GM18867 (cell line): ENCODE measurements at regions not wholly inside any gene's neighbourhood (a gene's known extent, or its start where the extent isn't known, plus 50 kb on each side); places are given as distances from the start of the nearest gene placed in this dataset.
"Not testable (repeated sequence)": the region's sequence is repeated elsewhere in the genome, so short reads cannot be mapped to it uniquely, and the experiment has no call there.

Source experiments
- ATAC-seq: cut with Tn5 transposase; IDR thresholded peaks from one replicate; pipeline ENCODE4 v1.9.1; 2021; ENCODE audit warnings: mild to moderate bottlenecking, moderate library complexity; ENCODE audit not compliant: unreplicated experiment

DNA sequence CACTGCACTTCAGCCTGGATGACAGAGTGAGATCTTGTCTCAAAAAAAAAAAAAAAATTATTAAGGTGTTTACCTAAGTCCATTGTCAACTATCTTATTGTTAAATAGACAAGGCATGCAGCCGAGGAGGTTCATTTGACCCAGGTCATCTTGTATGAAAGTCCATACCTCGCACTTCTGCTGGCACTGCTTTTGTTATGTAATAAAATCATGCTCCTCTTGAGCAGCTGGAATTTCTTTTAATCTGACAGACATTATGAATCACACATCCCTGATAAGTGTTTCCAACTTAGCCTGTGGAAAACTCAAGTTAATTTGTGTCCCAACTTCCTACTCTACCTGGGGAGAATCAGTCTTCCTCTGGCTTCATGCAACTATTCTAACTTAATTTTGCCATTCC is 315.6 kb upstream of the KLF4 start:
- no peak for ATAC-seq

DNA sequence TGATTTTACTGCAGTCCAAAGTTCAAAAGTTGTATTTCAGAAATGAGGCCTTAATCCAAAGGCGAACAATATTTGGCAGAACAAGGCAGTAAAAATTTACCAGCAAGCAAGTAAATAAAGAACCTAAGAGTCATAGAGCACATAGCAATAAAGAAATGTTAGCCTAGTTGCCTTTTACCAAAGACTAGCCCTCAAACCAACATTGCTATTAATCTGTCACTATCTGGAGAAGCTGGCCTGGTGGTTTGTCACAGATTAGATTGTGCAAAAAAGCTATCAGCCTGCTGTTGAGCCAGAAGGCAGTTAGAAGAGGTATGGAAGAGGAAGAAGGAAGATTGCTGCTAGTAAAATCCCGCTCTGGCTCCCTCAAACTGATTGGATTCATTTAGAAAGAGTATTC is 304.7 kb upstream of the KLF4 start:
- ATAC-seq, result no peak

DNA sequence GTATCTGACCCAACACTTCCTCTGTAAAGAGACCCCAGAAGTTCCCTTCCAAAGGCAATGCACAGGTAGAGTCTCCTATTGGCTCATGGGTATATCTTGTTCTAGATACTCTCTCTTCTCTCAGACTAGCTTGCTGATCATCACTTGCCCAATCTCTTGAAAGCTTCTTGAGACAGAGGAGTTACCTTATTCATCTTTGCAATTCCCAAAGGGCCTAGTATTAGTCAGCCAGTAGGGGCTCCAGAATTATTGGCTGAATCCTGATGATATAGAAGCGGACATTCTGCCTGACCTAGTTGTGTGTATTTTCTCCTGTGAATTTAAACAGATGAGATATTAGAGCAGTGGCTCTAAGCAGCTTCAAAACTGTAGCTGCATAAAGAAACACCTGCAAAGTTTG is 304.0 kb upstream of the KLF4 start:
- no peak for ATAC-seq

- no peak for ATAC-seq
Measured at GRCh38 chr9:107792596-107792995, 303.0 kb upstream of the KLF4 start.

DNA sequence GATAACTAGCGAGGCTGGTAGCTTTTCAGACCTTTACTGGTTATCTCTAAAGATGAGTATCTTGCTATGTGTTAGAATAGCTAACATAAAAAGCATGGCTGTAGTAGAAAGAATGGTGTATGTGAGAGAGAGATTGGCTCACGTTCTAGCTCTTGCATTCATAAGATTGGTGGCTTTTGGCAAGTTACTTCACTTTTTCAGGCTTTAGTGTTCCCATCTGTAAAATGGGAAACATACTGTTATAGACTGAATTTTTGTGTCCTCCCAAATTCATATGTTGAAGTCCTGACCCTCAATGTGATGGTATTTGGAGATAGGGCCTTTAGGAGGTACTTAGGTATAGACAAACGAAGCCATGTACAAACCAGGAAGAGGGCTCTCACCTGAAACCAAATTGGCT is 302.4 kb upstream of the KLF4 start:
- ATAC-seq, result no peak

GRCh38 chr9:107789001-107789700 is 299.6 kb upstream of the KLF4 start:
- ATAC-seq, result peak; percentile 61

DNA sequence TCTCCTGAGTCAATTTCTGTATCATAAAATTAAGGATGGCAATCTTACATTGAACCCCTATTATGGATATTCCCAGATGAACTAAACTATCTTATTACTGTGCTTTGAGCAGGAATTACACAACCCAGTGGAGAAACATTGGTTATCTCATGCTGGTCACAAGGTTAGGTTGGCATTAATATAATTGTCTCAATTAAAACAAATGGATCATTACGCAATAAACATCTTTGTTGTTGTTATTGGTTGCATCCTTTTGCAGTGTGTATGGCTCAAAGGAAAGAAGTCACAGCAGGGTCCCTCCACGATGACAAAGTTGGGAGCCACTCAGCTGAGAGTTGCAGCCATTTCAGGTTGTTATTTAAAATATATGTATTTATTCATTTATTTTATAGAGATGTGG is 297.0 kb upstream of the KLF4 start:
- ATAC-seq, result no peak

GRCh38 chr9:107784235-107784958 is 294.8 kb upstream of the KLF4 start:
- no peak for ATAC-seq

GRCh38 chr9:107782789-107783188 is 293.2 kb upstream of the KLF4 start:
- no peak for ATAC-seq

DNA sequence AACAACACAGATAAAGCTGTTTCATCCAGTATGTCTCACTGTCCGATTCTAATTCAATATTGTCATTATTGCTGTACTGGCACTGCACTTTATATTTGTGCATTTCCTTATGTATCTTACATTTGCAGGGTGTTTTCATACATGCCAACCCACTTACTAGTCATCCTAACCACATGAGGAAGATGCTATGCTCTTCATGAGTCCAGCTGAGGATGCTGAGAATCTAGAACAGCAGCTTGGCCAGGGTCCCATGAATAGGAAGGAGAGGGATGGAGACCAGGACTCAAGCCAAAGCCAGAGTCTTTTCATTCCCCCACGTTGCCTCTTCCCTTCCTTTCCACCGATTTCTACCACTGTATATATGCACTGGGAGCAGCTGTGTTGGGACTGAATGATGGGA is 292.8 kb upstream of the KLF4 start:
- no peak for ATAC-seq

- ATAC-seq, result no peak
Measured at GRCh38 chr9:107780960-107781359, 291.4 kb upstream of the KLF4 start.

GRCh38 chr9:107779731-107780130 is 290.2 kb upstream of the KLF4 start:
- no peak for ATAC-seq

DNA sequence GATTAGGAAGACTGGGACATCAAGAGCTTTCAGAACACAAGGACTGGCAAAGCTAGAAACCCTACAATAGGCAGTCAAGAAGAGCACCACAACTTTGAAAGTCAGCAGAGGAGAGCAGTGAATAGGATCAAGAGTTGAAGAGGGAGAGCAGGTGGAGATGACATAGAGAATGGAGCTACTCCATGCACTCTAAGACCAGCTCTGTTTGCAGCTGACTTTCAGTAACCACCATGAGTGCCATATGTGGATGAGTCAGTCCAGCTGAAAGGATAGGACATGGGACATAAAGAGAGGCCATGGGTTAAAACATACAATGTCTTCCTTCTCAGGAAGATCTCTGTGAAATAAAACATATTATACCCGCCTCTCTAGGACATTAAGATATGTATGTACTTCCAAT is 289.1 kb upstream of the KLF4 start:
- ATAC-seq, result no peak

GRCh38 chr9:107774099-107774498 is 284.5 kb upstream of the KLF4 start:
- not testable (repeated sequence) for ATAC-seq

DNA sequence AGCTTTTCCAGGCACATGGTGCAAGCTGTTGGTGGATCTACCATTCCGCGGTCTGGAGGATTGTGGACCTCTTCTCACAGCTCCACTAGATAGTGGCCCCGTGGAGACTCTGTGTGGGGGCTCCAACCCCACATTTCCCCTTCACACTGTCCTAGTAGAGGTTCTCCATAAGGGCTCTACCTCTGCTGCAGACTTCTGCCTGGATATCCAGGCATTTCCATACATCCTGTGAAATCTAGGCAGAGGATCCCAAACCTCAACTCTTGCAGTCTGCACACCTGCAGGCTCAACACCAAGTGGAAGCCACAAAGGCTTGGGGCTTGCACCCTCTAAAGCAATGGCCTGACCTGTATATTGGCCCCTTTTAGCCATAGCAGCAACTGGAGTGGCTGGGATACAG is 283.4 kb upstream of the KLF4 start:
- no peak for ATAC-seq

DNA sequence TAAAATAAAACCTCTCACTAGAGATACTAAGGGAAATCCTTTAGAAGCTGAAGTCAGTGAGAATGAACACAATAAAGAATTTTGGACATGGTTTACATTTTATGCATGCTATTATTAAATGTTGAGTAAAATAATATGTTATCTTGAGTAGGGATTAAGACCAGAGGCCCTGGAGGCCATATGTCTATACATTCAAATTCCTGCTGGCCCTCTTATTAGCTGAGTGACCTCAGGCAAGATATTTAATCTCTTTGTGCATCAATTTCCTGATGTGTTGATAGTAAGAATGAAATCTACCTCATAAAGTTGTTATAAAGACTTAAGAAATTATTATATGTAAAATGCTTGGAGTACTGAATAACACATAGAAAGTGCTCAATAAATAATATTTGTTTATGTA is 281.1 kb upstream of the KLF4 start:
- ATAC-seq, result no peak

DNA sequence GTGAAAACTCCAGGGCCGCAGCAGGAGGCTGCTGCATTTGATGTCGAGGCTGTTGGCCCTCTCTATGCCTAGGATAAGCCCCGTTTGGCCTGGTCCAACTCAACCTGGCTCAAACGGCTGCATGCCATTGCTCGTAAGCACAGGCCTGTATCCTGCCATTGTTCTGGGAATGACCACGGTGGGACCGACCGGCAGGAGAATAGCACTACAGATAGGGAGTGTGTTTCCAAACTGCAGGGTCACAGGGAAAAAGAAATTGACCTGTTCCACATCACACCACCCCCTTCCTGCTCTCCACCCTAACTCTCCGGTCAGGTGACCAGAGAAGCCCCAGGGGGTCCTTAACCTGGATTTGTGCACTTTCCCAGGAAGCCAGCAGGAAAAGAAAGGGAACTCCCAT is 278.7 kb upstream of the KLF4 start:
- ATAC-seq, result no peak

GRCh38 chr9:107767711-107768110 is 278.1 kb upstream of the KLF4 start:
- no peak for ATAC-seq

GRCh38 chr9:107763469-107763868 is 273.9 kb upstream of the KLF4 start:
- ATAC-seq, result not testable (repeated sequence)

- no peak for ATAC-seq
Measured at GRCh38 chr9:107761307-107761706, 271.7 kb upstream of the KLF4 start.

- ATAC-seq, result no peak
Measured at GRCh38 chr9:107760469-107761242, 271.1 kb upstream of the KLF4 start.

- ATAC-seq, result no peak
Measured at GRCh38 chr9:107759823-107760166, 270.2 kb upstream of the KLF4 start.
